NB4 (cell line): ENCODE measurements at regions not wholly inside any gene's neighbourhood (a gene's known extent, or its start where the extent isn't known, plus 50 kb on each side); places are given as distances from the start of the nearest gene placed in this dataset.

ENCODE experiments used
- CTCF ChIP-seq: IDR thresholded peaks from one replicate; pipeline ENCODE4 v1.5.1; 2012; ENCODE audit warnings: low read depth, low read length
- MYC ChIP-seq: IDR thresholded peaks from 2 replicates; pipeline ENCODE4 v1.6.1; 2011; ENCODE audit warnings: low read depth, low read length
- POLR2A ChIP-seq: IDR thresholded peaks from 2 replicates; pipeline ENCODE4 v1.6.1; 2011; ENCODE audit warnings: mild to moderate bottlenecking; ENCODE audit not compliant: insufficient read length; ENCODE audit errors: extremely low read depth

GRCh38 chr10:124236816-124237215, 143.4 kb upstream of the CHST15 start:
- no peak for TF ChIP-seq POLR2A
- no peak for TF ChIP-seq CTCF
- TF ChIP-seq MYC: no peak
